ENCODE measurements at regions not wholly inside any gene's neighbourhood (a gene's known extent, or its start where the extent isn't known, plus 50 kb on each side); places are given as distances from the start of the nearest gene placed in this dataset.

GRCh38 chr5:115351356-115352195 is 55.1 kb upstream of the CCDC112 start:
- ATAC-seq (ENCODE audit: low FRiP score) (no peak), DNase-seq (ENCODE audit: low spot score) (no peak)
- no peak for TF ChIP-seq CTCF (IDR thresholded peaks at IDR 0.05)

GRCh38 chr5:115350894-115351293 is 54.4 kb upstream of the CCDC112 start:
- DNase-seq (ENCODE audit: low spot score) (no peak), ATAC-seq (ENCODE audit: low FRiP score) (no peak)
- TF ChIP-seq CTCF (IDR thresholded peaks at IDR 0.05): no peak

- DNase-seq (ENCODE audit: low spot score) (no peak), ATAC-seq (ENCODE audit: low FRiP score) (peak; percentile 90)
- TF ChIP-seq CTCF (IDR thresholded peaks at IDR 0.05): no peak
Measured at GRCh38 chr5:115349001-115349817, 52.8 kb upstream of the CCDC112 start.

GRCh38 chr5:115348175-115348574 is 51.7 kb upstream of the CCDC112 start:
- DNase-seq (ENCODE audit: low spot score): no peak
- no peak for ATAC-seq (ENCODE audit: low FRiP score)
- no peak for TF ChIP-seq CTCF (IDR thresholded peaks at IDR 0.05)

Data from omental fat pad (tissue), 3 donors.